VCaP (cell line): ENCODE measurements at regions not wholly inside any gene's neighbourhood (a gene's known extent, or its start where the extent isn't known, plus 50 kb on each side); places are given as distances from the start of the nearest gene placed in this dataset.
"Not testable (repeated sequence)": the region's sequence is repeated elsewhere in the genome, so short reads cannot be mapped to it uniquely, and the experiment has no call there.

Experiments used
- H3K27ac ChIP-seq: fragments of 450-650 bp; 2 replicates; pipeline ENCODE4 v1.5.1; 2017
- CTCF ChIP-seq: fragments of 450-650 bp; conservative IDR thresholded peaks from 2 replicates; pipeline ENCODE4 v1.5.1; 2017; ENCODE audit warnings: mild to moderate bottlenecking, moderate library complexity

- H3K27ac ChIP-seq, result no peak overlapping the region
- no peak for TF ChIP-seq CTCF
Observed at GRCh38 chr17:13833921-13834320, 232.2 kb upstream of the HS3ST3A1 start.

GRCh38 chr17:13835151-13835550 lies 233.4 kb upstream of the HS3ST3A1 start:
- TF ChIP-seq CTCF, result no peak

GRCh38 chr17:13837417-13837816 lies 231.9 kb upstream of the COX10 start:
- H3K27ac ChIP-seq, result no peak overlapping the region
- no peak for TF ChIP-seq CTCF

More at GRCh38 chr17:13835151-13835550, 233.4 kb upstream of the HS3ST3A1 start:
- no peak overlapping the region for H3K27ac ChIP-seq

GRCh38 chr17:13840254-13840653 lies 229.1 kb upstream of the COX10 start:
- no peak overlapping the region for H3K27ac ChIP-seq
- TF ChIP-seq CTCF, result no peak

- no peak for TF ChIP-seq CTCF
- H3K27ac ChIP-seq, result no peak overlapping the region
Observed at GRCh38 chr17:13843862-13844635, 225.3 kb upstream of the COX10 start.

GRCh38 chr17:13851889-13852288 lies 217.4 kb upstream of the COX10 start:
- TF ChIP-seq CTCF, result no peak
- H3K27ac ChIP-seq, result no peak overlapping the region

- not testable (repeated sequence) for H3K27ac ChIP-seq
Observed at GRCh38 chr17:13855730-13856129, 213.6 kb upstream of the COX10 start.

GRCh38 chr17:13862346-13862745 lies 207.0 kb upstream of the COX10 start:
- TF ChIP-seq CTCF, result no peak
- no peak overlapping the region for H3K27ac ChIP-seq
